PC-3 (cell line): ENCODE measurements at regions not wholly inside any gene's neighbourhood (a gene's known extent, or its start where the extent isn't known, plus 50 kb on each side); places are given as distances from the start of the nearest gene placed in this dataset.

Experiments used
- ATAC-seq: fragments of 200-7000 bp; cut with Tn5 transposase; 2 replicates; pipeline ENCODE4 v1.9.1; 2020; ENCODE audit warnings: mild to moderate bottlenecking, moderate library complexity
- BruUV-seq: library from RNA; stranded (reverse); fragments of 400-500 nt; replicated peaks from 2 replicates; lab custom pipeline; 2021; lab: Mats Ljungman, UMichigan
- CTCF ChIA-PET: fragments of 300-600 bp; sonication (Branson Sonifier 250); formaldehyde crosslinking; loops from one replicate; lab custom pipeline; 2022; ENCODE audit warnings: antibody characterized with exemption; lab: Charles Lee
- POLR2A ChIA-PET: fragments of 300-600 bp; sonication (Branson Sonifier 250); formaldehyde crosslinking; loops from one replicate; lab custom pipeline; 2022; ENCODE audit warnings: antibody characterized with exemption; ENCODE audit not compliant: unreplicated experiment; lab: Charles Lee
- DNase-seq: peaks from one replicate; pipeline ENCODE4 v3.0.0-alpha.2; 2015
- H2AFZ ChIP-seq: fragments of 300-600 bp; sonication (generic); 2 replicates; pipeline ENCODE4 v1.6.0; 2016; ENCODE audit warnings: antibody characterized with exemption, low read length
- H3F3A ChIP-seq: fragments of 300-600 bp; sonication (generic); one replicate; pipeline ENCODE4 v1.6.0; 2017; ENCODE audit warnings: antibody characterized with exemption, low read length, control low read depth, mild to moderate bottlenecking; ENCODE audit not compliant: unreplicated experiment
- H3K27ac ChIP-seq: fragments of 300-600 bp; sonication (generic); 2 replicates; pipeline ENCODE4 v1.5.1; 2016; ENCODE audit warnings: mild to moderate bottlenecking, low read length
- H3K27me3 ChIP-seq: fragments of 300-600 bp; sonication (generic); 2 replicates; pipeline ENCODE4 v1.6.1; 2016; ENCODE audit warnings: low read length, mixed read lengths
- H3K36me3 ChIP-seq: fragments of 300-600 bp; sonication (generic); 2 replicates; pipeline ENCODE4 v1.6.1; 2016; ENCODE audit warnings: low read depth, mixed run types, low read length, mixed read lengths
- H3K4me1 ChIP-seq: fragments of 300-600 bp; sonication (generic); 2 replicates; pipeline ENCODE4 v1.5.1; 2016; ENCODE audit warnings: low read length; ENCODE audit not compliant: insufficient read depth
- H3K4me2 ChIP-seq: fragments of 300-600 bp; sonication (generic); 2 replicates; pipeline ENCODE4 v1.6.0; 2016; ENCODE audit warnings: low read length
- H3K4me3 ChIP-seq: fragments of 300-600 bp; sonication (generic); 2 replicates; pipeline ENCODE4 v1.5.1; 2016; ENCODE audit warnings: mild to moderate bottlenecking, low read length, mixed read lengths
- H3K79me2 ChIP-seq: fragments of 300-600 bp; sonication (generic); 2 replicates; pipeline ENCODE4 v1.6.1; 2017; ENCODE audit warnings: low read length, mixed read lengths
- H3K9ac ChIP-seq: fragments of 300-600 bp; sonication (generic); 2 replicates; pipeline ENCODE4 v1.6.0; 2016; ENCODE audit warnings: mild to moderate bottlenecking, low read length
- H3K9me2 ChIP-seq: fragments of 300-600 bp; sonication (generic); replicated peaks from 2 replicates; pipeline ENCODE4 v1.6.1; 2016; ENCODE audit warnings: mixed run types, low read length, mixed read lengths
- H3K9me3 ChIP-seq: fragments of 300-600 bp; sonication (generic); 2 replicates; pipeline ENCODE4 v1.6.1; 2016; ENCODE audit warnings: low read length, mixed read lengths
- H4K20me1 ChIP-seq: fragments of 300-600 bp; sonication (generic); 2 replicates; pipeline ENCODE4 v1.6.1; 2016; ENCODE audit warnings: low read length, mixed read lengths
- EZH2 ChIP-seq: fragments of 300-600 bp; sonication (generic); IDR thresholded peaks from one replicate; pipeline ENCODE4 v1.6.1; 2017; ENCODE audit warnings: antibody characterized with exemption, mild to moderate bottlenecking, low read length; ENCODE audit not compliant: unreplicated experiment
- EZH2phosphoT487 ChIP-seq: fragments of 300-600 bp; sonication (generic); IDR thresholded peaks from 2 replicates; pipeline ENCODE4 v1.6.1; 2018; ENCODE audit warnings: mild to moderate bottlenecking, antibody characterized with exemption, low read length, borderline replicate concordance
- intact Hi-C: fragments of 100-400 bp; cut with micrococcal nuclease; formaldehyde crosslinking; loops from 2 replicates; pipeline ENCODE4 v1.9.0; 2023
- TF ChIP-seq, protein P1 (sequence below): fragments of 300-600 bp; sonication (generic); conservative IDR thresholded peaks from 2 replicates; pipeline ENCODE4 v1.5.1; 2017; ENCODE audit warnings: antibody characterized with exemption, low read depth, mild to moderate bottlenecking, low read length

- Histone ChIP-seq H3K4me3 (no peak overlapping the region), H4K20me1 (no peaks in the 10 kb centered on the region), H3K27ac (no peak overlapping the region), H3K4me2 (no peak overlapping the region), H3K4me1 (no peaks in the 10 kb centered on the region), H3K9ac (no peak overlapping the region), H2AFZ (no peak overlapping the region), H3K9me2 (no peaks in the 10 kb centered on the region), H3K9me3 (no peaks in the 10 kb centered on the region), H3K79me2 (no peaks in the 10 kb centered on the region), H3F3A (no peaks in the 10 kb centered on the region), H3K27me3 (0 out of 2 replicates have a peak, but pooled peaks cover 11% of the 10 kb centered on the region), H3K36me3 (no peaks in the 10 kb centered on the region)
- TF ChIP-seq, protein P1, sequence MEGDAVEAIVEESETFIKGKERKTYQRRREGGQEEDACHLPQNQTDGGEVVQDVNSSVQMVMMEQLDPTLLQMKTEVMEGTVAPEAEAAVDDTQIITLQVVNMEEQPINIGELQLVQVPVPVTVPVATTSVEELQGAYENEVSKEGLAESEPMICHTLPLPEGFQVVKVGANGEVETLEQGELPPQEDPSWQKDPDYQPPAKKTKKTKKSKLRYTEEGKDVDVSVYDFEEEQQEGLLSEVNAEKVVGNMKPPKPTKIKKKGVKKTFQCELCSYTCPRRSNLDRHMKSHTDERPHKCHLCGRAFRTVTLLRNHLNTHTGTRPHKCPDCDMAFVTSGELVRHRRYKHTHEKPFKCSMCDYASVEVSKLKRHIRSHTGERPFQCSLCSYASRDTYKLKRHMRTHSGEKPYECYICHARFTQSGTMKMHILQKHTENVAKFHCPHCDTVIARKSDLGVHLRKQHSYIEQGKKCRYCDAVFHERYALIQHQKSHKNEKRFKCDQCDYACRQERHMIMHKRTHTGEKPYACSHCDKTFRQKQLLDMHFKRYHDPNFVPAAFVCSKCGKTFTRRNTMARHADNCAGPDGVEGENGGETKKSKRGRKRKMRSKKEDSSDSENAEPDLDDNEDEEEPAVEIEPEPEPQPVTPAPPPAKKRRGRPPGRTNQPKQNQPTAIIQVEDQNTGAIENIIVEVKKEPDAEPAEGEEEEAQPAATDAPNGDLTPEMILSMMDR = no peak
- TF ChIP-seq EZH2phosphoT487 (no peak), EZH2 (no peak)
- BruUV-seq = no TSS peak
- DNase-seq = no peak
- no peak for ATAC-seq
- ChIA-PET POLR2A (no interaction called here), CTCF (no interaction called here)
- intact Hi-C loops = no loop called here
Observed at GRCh38 chr16:79451196-79451816, 149.2 kb downstream of the MAF start.

- Histone ChIP-seq H3F3A (no peaks in the 10 kb centered on the region), H3K9me2 (no peaks in the 10 kb centered on the region), H3K9me3 (no peaks in the 10 kb centered on the region), H3K4me1 (no peaks in the 10 kb centered on the region), H3K36me3 (no peaks in the 10 kb centered on the region), H3K79me2 (no peaks in the 10 kb centered on the region), H3K9ac (no peak overlapping the region), H2AFZ (no peak overlapping the region), H3K27me3 (0 out of 2 replicates have a peak, but pooled peaks cover 11% of the 10 kb centered on the region), H3K27ac (no peak overlapping the region), H4K20me1 (no peaks in the 10 kb centered on the region), H3K4me3 (no peak overlapping the region), H3K4me2 (no peak overlapping the region)
- BruUV-seq = no TSS peak
- intact Hi-C loops = no loop called here
- ChIA-PET CTCF (no interaction called here), POLR2A (no interaction called here)
- TF ChIP-seq, protein P1 = no peak
- no peak for TF ChIP-seq EZH2phosphoT487
- TF ChIP-seq EZH2 = no peak
- DNase-seq = no peak
- no peak for ATAC-seq
Observed at GRCh38 chr16:79449900-79450299, 150.6 kb downstream of the MAF start.

DNA sequence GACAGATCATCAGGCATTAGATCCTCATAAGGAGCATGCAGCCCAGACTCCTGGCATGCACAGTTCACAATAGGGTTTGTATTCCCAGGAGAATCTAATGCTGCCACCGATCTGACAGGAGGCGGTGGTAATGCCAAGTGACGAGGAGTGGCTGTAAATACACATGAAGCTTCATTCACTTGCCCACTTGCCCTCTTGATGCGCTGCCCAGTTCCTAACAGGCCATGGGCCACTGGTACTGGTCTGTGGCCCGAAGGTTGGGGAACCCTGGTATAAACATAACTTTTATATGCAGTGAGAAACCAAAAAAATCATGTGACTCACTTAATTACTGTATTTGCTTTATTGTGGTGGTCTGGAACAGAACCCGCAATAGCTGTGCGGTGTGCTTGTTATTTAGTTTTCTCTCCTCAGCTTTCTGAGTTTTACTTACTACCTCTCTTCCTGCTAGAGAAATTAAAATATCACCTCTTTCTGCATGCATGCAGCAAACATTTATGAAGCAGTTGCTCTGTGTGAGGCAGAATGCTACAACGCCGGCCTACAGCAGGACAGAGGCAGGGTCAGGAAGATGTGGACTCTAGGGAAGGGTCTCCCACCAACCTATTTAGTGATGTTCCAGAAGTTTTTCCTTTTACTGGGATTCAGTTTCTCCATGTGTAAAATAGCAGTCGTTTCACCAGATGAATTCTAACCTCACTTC lies 151.3 kb downstream of the MAF start:
- no peak for ATAC-seq

More for the DNA sequence above, 151.3 kb downstream of the MAF start:
- ChIA-PET CTCF (no interaction called here), POLR2A (no interaction called here)
- no peaks in the 10 kb centered on the region for H3K9me3 ChIP-seq
- TF ChIP-seq, protein P1 = no peak
- TF ChIP-seq EZH2 (no peak), EZH2phosphoT487 (no peak)
- no peak overlapping the region for H3K4me3 ChIP-seq
- H3K36me3 ChIP-seq = no peaks in the 10 kb centered on the region
- intact Hi-C loops = no loop called here
- no TSS peak for BruUV-seq
- H3K9me2 ChIP-seq = no peaks in the 10 kb centered on the region
- no peak overlapping the region for H3K27ac ChIP-seq
- H3F3A ChIP-seq = no peaks in the 10 kb centered on the region
- H3K9ac ChIP-seq = no peak overlapping the region
- no peaks in the 10 kb centered on the region for H4K20me1 ChIP-seq
- 0 out of 2 replicates have a peak, but pooled peaks cover 11% of the 10 kb centered on the region for H3K27me3 ChIP-seq
- H3K4me1 ChIP-seq = no peaks in the 10 kb centered on the region
- no peaks in the 10 kb centered on the region for H3K79me2 ChIP-seq
- no peak overlapping the region for H2AFZ ChIP-seq
- no peak overlapping the region for H3K4me2 ChIP-seq
- DNase-seq = no peak
